D721Med (cell line): ENCODE measurements at regions not wholly inside any gene's neighbourhood (a gene's known extent, or its start where the extent isn't known, plus 50 kb on each side); places are given as distances from the start of the nearest gene placed in this dataset.

Experiments used
- DNase-seq: peaks from one replicate; pipeline ENCODE4 v3.0.0; 2011; ENCODE audit warnings: low spot score; ENCODE audit not compliant: insufficient read length
- FAIRE-seq: peaks from 2 replicates; lab custom pipeline; 2011; peaks lifted over from hg19 to GRCh38; lab: Jason Lieb, UNC
- CTCF ChIP-seq: IDR thresholded peaks from 2 replicates; pipeline ENCODE4 v1.5.1; 2012; ENCODE audit warnings: mild to moderate bottlenecking, control low read depth; ENCODE audit not compliant: insufficient read depth; ENCODE audit errors: missing control alignments

GRCh38 chr4:38365748-38366310, 298.2 kb upstream of the KLF3 start:
- DNase-seq, result no peak
- no peak for TF ChIP-seq CTCF
- FAIRE-seq, result no peak

GRCh38 chr4:38366456-38366855, 297.5 kb upstream of the KLF3 start:
- FAIRE-seq, result no peak
- no peak for DNase-seq

GRCh38 chr4:38366997-38367396, 297.0 kb upstream of the KLF3 start:
- FAIRE-seq (no peak), DNase-seq (no peak)
- TF ChIP-seq CTCF, result no peak

More at GRCh38 chr4:38366456-38366855, 297.5 kb upstream of the KLF3 start:
- TF ChIP-seq CTCF, result no peak

GRCh38 chr4:38367642-38368174, 296.3 kb upstream of the KLF3 start:
- DNase-seq (no peak), FAIRE-seq (no peak)
- no peak for TF ChIP-seq CTCF

- TF ChIP-seq CTCF, result no peak
- FAIRE-seq (no peak), DNase-seq (no peak)
Observed at GRCh38 chr4:38368613-38369012, 295.4 kb upstream of the KLF3 start.

- DNase-seq (no peak), FAIRE-seq (no peak)
- no peak for TF ChIP-seq CTCF
Observed at GRCh38 chr4:38371391-38371851, 292.6 kb upstream of the KLF3 start.

- FAIRE-seq, result no peak
- DNase-seq, result no peak
- TF ChIP-seq CTCF, result no peak
Observed at GRCh38 chr4:38373375-38373774, 290.6 kb upstream of the KLF3 start.
